Fibroblast of skin of abdomen (primary cell): ENCODE measurements at regions not wholly inside any gene's neighbourhood (a gene's known extent, or its start where the extent isn't known, plus 50 kb on each side); places are given as distances from the start of the nearest gene placed in this dataset.

Source experiments
- DNase-seq: peaks from one replicate; pipeline ENCODE4 v3.0.0-alpha.2; 2013

DNA sequence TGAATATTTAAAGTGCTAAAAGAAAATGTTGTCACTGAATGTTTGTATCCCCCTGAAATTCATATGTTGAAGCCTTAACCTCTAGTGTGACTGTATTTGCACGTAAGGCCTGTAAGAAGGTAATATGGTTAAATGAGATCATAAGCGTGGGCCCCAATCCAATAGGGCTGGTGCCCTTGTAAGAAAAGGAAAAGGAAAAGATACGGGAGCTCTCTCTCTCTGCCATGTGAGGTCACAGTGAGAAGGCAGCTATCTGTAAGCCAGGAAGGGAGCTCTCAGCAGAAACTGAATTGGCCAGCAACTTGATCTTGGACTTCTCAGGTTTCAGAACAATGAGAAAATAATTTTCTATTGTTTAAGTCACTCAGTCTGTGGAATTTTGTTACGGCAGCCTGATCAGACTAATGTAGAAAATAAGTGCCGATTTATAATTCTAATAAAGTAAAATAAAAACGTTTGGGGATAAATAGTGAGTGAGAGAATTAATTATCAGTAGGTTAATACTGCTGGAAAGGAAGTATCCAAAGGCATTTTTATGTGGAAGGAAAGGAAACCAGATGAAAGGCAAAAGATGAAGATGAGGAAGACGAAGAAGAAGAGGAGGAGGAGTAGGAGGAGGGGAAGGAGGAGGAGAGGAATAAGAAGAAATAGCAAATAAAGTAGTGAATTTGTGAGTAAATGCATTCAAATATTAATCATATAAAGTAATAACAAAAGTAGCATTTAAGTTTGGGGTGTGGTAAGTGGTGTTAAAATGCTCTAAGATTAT lies 188.5 kb upstream of the KRR1 start:
- DNase-seq: no peak

DNA sequence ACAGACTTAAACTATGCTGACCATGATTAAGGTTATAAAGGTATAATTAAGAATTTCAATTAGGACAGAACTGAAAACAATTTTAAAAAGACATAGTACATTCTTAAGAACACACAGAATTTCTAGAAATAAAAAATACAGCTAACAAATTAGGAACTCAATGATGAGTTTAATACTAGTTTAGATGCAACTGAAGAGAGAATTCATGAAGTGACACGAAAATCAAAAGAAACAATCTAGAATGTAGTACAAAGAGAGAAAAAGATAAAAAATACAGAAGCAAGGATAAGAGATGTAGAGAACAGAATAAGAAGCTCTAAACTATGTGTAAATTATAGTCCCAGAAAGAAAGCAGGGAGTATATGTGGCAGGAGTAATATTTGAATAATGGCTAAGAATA lies 187.8 kb upstream of the KRR1 start:
- DNase-seq: no peak

DNA sequence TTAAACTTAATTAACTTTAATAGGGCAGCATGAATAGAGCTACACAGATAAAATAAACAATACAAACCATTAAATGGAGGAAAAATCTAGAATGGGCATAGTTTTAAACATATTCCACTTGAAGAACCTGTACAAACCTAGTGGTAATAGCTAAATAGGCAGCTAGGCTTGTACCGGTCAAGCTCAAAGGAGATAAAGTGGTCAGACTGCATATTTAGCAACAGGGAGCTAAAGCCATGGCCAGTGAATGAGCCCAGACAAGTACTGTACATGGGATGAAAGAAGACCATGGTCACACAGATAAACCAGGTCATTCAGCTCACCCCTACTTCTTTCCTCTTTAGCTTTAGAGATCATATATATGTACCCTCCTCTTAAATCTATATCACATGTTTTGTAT lies 186.6 kb upstream of the KRR1 start:
- no peak for DNase-seq

DNA sequence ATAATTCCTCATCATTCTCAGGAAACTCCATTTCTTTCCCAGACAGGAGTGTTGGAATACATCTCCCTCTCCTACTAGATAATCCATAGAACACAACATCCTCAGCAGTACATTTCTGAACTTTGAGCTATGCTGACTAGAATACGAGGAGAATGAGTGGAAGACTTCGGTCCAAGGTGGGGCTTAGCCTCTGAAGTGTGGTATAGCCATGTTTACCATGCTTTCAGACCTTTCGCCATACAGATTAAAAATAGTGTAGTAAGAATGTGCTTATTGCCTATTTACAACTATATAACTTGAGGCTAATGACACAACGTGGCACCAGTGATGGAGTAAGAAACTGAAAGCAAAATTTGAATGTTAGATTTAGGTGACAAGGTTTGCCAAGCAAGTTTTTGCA lies 184.5 kb upstream of the KRR1 start:
- no peak for DNase-seq

DNA sequence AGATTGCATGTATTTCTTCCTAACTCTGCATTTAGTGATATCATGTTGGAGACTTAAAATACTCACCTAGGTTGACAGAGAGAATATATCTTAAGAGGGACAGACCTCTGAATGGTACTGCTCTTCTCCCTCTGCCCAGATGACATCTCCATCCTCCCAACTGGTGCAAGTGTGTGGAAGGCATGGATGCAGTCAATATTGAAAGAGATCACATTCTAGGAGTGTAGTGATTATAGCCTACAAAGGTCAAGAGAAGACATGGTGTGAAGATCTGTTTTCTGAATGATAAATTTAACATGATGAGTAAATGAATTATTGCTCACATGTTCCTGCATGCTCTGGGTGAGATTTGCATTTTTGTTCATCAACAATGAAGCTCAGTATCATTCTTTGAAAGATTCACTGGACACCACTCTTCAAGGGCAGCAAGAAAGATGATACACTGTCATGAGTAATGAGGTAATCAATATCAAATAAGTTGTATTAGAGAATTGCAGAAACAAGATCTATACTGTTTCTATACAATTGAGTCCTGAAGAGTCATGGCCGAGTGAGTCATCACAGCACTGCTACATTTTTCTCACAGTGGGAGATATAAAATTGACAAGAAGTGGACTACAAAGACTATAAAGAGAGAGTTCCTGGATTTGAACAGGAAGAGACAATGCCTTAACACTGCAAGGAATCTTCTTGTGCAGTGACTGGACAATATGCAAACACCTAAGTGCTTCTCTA lies 183.3 kb upstream of the KRR1 start:
- DNase-seq: peak; percentile 30

DNA sequence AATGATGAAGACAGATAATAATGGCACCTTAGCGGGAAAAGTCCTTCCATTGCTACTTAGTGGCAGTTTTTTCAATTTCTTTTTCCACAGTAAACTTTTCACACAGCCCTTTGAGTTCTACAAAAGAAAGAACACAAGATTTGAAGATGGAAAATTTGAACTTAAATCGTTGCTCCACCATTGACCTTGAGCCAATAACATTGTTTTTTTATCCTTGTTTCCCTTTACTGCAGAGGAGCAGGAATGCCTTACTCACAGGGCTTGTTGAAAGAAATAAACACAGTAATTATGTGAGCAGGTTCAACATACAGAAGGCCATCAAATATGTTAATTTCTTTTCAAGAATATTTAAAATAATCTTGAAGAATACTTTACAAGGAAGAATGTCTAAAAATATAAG lies 181.5 kb upstream of the KRR1 start:
- no peak for DNase-seq

DNA sequence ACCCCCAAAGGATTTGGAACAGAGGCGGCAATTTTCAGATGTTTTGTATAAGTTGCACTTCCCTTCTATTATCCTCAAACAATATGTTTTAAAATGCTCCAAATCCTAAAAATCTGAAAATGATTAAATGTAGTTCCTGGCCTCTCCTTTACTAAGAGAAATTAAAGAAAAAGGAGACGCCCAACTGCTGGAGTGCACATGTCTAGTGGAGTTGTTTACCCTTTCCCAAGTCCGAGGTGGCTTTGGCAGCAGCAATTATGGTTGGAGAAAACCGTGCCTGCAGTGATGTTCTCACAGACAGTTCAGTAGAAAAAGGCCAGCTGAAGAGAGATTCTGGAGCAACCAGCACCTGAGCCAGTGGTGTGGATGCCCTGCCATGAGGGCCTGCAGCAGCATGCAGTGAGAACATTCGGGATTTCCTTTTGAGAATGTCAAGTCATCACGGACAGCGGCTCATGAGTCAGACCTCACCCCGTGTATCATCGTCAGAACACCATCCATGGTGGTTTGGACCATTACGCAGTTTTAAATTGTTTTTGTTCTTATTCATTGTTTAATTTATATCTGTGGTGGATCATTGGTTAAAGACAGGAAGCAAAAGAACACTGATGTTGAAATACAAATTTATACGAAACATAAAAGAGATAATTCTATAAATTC lies 179.0 kb upstream of the KRR1 start:
- DNase-seq: peak; percentile 98

DNA sequence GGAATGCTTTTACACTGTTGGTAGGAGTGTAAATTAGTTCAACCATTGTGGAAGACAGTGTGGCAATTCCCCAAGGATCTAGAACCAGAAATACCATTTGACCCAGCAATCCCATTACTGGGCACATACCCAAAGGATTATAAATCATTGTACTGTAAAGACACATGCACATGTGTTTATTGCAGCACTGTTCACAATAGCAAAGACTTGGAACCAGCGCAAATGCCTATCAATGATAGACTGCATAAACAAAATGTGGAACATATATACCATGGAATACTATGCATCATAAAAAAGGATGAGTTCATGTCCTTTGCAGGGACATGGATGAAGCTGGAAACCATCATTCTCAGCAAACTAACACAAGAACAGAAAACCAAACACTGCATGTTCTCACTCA lies 174.8 kb upstream of the KRR1 start:
- DNase-seq: peak; percentile 69

DNA sequence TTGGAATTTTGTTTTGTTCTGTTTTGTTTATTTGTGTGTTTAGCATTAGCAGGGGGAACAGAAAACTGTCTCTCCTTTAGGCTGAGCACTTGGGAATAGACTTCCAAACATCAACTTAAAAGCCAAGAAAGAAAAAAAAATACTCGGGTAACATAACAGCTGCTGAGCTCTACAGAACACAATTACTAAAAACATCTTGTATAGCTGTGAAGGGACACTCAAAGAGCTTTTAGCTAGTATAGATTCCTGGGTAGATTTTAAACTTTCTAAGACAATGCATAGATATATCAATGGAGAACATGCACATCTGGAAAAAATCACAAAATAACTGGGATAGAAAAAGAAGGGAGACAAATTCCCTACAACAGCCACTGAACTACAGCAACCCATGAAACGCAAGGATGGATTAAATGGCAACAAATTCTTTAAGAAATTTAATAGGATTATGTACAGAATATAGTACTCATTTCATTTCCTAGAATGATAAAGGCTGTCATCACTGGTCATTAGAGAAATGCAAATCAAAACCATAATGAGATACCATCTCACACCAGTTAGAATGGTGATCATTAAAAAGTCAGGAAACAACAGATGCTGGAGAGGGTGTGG lies 174.3 kb upstream of the KRR1 start:
- DNase-seq: peak; percentile 47

DNA sequence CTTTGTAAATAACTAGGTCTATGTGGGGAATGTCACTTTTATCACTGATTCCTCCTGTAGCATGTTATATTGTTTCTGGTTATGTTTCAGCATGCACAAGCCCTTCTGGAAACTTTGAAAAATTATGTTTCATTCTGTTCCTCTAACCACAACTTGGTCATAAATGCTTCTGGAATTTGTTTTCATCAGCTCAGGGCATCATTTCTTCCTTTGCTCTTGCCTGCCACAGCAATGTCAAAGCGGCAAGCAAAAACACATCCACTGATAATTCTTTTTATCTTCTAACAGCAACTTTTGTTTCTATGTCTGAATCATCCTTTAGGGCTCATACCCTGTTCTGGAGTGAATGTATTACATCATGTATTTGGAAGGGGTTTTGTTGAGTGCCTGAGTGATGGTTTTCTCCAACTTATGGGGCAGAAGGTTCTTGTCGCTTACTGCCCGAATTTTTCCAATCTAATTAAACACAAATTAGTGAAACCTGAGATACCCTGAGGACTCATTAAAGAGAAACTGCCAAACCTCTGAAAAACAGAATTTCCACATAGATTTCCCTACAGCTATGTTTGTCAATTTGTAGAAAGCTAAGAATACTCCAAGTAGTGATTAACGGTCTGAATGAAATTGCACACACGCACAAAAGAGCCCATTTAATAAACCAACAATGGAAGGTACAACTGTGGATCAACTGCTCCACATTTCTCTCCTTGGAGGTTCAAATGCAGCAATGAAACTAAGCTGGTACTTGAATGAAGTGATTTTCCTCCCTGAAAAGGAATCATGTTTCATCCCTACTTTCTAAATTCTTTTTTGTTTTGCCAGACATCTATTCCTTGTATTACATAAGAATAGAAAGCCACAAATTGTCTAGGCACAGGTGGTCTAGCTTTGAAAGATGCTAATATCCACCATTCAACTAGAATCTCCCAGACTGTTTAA lies 173.5 kb upstream of the KRR1 start:
- peak; percentile 88 for DNase-seq

DNA sequence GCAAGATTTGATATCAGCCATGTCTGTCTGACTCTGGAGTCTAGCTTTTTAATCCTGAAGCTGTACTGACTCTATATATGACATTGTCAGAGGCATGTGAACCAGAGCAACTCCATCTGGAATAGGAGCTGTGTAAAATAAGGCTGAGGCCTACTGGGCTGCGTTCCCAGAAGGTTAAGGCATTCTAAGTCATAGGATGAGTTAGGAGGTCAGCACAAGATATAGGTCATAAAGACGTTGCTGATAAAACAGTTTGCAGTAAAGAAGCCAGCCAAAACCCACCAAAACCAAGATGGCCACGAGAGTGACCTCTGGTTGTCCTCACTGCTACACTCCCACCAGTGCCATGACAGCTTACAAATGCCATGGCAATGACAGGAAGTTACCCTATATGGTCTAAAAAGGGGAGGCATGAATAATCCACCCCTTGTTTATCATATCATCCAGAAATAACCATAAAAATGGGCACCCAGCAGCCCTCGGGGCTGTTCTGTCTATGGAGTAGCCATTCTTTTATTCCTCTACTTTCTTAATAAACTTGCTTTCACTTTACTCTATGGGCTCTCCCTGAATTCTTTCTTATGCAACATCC lies 172.7 kb upstream of the KRR1 start:
- peak; percentile 39 for DNase-seq

DNA sequence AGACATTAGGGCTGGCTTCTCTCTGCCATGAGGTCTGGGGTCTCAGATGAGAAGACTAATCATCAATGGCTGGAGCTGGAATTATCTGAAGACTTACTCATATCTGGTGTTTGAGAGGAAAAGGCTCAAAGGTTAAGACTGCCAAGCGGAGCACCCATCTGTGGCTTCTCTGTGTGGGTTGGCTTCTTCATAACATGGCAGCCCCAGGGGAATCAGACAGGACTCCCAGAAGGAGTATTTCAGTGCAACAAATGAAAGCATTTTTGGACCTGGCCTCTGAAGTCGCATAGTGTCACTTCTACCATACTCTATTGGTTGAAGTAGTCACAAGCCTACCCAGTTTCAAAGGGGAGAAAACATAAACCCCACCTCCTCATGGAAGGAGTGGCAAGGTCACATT lies 171.8 kb upstream of the KRR1 start:
- no peak for DNase-seq

DNA sequence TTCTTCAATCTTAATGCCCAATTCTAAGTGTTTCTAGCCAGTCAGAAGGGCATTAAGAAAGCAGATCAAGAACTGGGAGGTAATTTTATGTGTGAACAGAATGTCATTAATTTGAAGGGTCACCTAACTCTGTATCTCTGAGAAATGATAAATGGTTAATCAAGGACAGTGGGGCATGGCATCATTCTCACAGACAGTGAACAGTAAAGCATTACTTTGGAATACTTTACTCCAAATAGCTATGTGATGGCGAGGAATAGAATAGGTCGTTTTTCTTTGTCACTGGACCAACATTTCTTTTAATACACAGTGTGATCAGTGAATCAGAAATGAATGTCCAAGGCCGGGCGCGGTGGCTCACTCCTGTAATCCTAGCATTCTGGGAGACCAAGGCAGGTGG lies 166.1 kb upstream of the KRR1 start:
- no peak for DNase-seq

DNA sequence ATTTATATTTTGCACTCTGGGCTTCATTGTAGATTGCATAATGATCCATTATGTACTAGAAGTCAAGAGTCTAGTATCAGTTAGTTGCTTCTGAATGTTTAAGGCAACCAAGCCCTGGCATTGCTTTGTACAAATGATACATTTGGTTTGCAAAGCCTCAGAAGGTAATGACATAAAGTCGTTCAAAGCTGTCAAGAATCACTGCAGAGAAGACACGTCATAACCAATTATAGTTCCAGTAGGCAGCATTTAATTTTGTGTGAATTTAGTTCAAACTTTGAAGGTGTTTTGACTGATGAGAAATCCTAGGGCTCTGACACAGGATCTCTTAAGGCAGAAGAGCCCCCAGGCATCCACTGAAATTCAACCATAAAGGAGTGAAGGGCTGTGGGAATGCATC lies 163.0 kb upstream of the KRR1 start:
- no peak for DNase-seq

DNA sequence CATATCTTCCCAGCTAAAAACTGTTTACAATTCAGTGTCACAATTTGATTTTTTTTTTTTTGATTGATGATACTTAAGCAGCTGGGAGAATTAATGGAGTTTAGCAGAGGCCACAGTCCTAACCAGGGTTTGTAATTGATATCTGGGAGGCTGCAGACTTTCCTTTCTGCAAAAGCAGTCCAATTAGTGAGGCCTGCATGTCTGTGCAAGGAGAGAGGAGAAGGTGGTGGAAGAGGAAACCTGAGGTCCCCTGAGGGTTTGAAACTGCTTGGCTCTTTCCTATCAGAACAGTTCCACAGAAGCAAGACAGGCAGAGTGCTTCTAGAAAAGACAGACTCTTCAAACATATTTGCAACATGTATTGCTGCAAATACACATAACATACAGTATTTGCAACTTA lies 160.8 kb upstream of the KRR1 start:
- DNase-seq: no peak

DNA sequence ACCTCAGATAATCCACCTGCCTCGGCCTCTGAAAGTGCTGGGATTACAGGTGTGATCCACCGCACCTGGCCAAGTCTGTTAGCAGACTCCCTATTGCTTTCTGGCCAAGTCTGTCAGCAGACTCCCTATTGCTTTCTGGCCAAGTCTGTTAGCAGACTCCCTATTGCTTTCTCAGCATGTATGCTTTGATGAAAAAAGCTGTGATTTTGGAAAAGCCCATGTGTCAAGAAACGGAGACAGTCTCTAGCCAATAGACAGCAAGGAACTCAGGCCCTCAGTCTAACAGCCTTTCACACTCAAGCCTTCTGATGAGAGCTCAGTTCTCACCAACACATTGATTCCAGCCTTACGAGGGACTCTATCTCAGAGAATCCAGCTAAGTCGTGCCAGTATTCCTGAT lies 158.8 kb upstream of the KRR1 start:
- no peak for DNase-seq

DNA sequence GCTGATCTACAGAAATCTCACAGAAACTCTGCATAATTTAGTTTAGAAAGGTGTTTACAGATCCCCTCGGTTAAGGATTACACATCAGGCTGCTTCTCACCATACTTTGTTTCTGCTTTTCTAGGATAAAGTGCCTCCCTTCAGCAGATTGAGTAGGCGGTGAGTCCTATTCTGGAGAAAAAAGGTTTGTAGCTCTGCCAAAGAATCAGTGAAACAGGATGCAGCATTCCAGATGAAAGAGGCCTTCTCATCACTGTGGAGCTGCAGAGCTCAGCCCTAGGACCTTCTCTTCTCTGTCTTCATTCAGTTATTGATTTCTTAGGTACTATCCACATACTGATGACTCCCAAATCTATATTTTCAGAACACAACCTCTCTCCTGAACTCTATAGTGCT lies 155.5 kb upstream of the KRR1 start:
- DNase-seq: peak; percentile 83

DNA sequence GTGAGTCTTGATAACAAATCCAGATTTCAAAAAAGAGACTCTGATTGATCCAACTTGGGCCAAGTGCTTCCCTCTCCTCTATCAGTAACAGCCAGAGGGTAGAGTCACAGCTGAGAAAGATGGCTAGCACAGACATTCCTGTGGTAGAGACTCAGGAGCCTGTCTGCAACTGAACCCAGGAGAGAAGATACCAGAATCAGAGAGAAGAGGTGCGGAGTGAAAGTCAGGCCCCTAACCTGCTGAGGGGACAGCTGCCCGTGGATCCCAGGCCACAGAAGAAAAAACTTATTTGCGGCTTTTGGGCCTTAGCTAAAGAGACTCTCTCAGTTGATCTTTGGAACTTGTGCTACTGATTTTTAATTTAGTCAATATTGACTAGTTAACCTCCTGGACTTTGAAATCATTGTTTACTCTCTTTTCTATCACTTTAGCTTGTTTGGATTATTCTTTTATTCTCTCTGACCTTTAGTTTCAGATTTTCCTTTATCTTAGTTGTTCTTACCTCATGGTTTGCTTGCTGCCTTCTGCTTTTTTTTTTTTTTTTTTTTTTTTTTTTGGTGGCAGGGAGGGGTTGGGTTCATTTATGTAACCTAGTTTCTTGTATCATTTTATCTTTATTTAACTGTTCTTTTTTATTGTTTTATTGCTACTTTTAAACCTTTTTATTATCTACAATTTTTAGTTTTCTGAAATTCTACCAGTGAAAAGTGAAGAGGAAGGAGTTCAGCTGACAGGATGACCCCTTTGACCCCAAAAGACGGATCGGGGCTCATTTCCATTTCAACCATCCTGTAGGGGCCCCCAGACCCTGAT lies 154.9 kb upstream of the KRR1 start:
- DNase-seq: peak; percentile 68

DNA sequence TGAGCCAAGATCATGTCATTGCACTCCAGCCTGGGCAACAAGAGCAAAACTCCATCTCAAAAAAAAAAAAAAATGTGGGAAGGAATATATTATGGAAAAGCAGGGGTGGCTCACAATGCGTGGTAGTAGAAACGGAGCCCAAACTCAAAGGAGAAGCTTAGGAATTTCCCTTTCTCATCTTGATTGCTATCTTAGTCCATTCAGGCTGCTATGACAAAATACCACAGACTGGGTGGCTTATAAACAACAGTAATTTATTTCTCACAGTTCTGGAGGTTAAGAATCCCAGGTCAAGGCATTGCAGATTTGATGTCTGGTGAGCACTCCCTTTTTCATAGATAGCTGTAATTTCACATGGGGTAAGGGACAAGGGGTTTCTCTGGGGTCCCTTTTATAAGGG lies 153.8 kb upstream of the KRR1 start:
- peak; percentile 41 for DNase-seq

DNA sequence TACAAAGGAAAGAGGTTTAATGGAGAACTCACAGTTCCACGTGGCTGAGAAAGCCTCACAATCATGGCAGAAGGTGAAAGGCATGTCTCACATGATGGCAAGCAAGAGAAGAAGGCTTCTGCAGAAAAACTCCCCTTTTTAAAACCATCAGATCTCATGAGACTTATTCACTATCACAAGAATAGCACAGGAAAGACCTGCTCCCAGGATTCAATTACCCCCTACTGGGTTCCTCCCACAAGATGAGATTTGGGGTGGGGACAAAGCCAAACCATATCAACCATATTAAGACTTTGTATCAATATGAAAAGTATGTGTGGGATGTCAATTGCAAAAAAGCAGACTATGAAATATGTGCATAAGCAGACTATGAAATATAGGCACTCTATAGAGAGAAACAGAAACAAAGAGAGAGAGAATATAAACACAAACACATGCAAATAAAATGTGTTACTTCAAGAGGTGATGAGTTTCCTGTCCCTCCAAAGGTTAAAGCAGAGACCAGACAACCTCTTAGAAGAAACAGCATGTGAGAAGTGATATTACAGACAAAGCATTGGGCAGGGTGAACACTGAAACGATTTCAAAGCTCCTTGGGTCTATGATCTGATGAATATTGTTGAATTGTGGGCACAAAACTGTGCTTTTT lies 151.2 kb upstream of the KRR1 start:
- DNase-seq: no peak
